ENCODE measurements at regions not wholly inside any gene's neighbourhood (a gene's known extent, or its start where the extent isn't known, plus 50 kb on each side); places are given as distances from the start of the nearest gene placed in this dataset.
A peak's percentile ranks its signal among the peaks of the same experiment; 100 is the strongest.

- no peak for TF ChIP-seq ZNF382 (CRISPR knock-in tag; IDR thresholded peaks at IDR 0.05; ENCODE audit: borderline replicate concordance)
- no peak for TF ChIP-seq TFAP4 (IDR thresholded peaks at IDR 0.05; ENCODE audit: borderline replicate concordance, low read depth)
- no peak for TF ChIP-seq ZNF292 (CRISPR knock-in tag; IDR thresholded peaks at IDR 0.05; ENCODE audit: borderline replicate concordance, low read depth)
- peak; percentile 68 for TF ChIP-seq HNF4A (CRISPR knock-in tag; IDR thresholded peaks at IDR 0.05)
- peak; percentile 12; the same call in 1 of the 2 replicates for TF ChIP-seq CEBPG (CRISPR knock-in tag; IDR thresholded peaks at IDR 0.05)
- no peak; the same call in 1 of the 2 replicates for TF ChIP-seq ISL2 (CRISPR knock-in tag; IDR thresholded peaks at IDR 0.05)
- TF ChIP-seq NAIF1 (CRISPR knock-in tag; IDR thresholded peaks at IDR 0.05; ENCODE audit: borderline replicate concordance) = no peak
- no peak for TF ChIP-seq ZNF879 (CRISPR knock-in tag; IDR thresholded peaks at IDR 0.05)
- TF ChIP-seq ZNF746 (CRISPR knock-in tag; IDR thresholded peaks at IDR 0.05) = no peak
- TF ChIP-seq NBN (conservative IDR thresholded peaks at IDR 0.05) = no peak
- TF ChIP-seq ZNF331 (CRISPR knock-in tag; IDR thresholded peaks at IDR 0.05) = peak; percentile 25; the same call in 1 of the 2 replicates
- TF ChIP-seq MLX (CRISPR knock-in tag; IDR thresholded peaks at IDR 0.05) = 0 out of 2 replicates have a peak, but pooled peaks have one; percentile 31
- peak; percentile 56; the same call in 1 of the 2 replicates for TF ChIP-seq PAXIP1 (CRISPR knock-in tag; conservative IDR thresholded peaks at IDR 0.05)
- TF ChIP-seq SOX5 (CRISPR knock-in tag; IDR thresholded peaks at IDR 0.05; ENCODE audit: borderline replicate concordance) = peak; percentile 87
- no peak for TF ChIP-seq THRA (CRISPR knock-in tag; IDR thresholded peaks at IDR 0.05; ENCODE audit: borderline replicate concordance)
- TF ChIP-seq POGZ (CRISPR knock-in tag; IDR thresholded peaks at IDR 0.05) = peak; percentile 34; the same call in 1 of the 2 replicates
These were observed 363.9 kb downstream of the UTRN start (continued) for GRCh38 chr6:144649085-144649484.

Measured in HepG2 (cell line).